ENCODE measurements at regions not wholly inside any gene's neighbourhood (a gene's known extent, or its start where the extent isn't known, plus 50 kb on each side); places are given as distances from the start of the nearest gene placed in this dataset.

DNA sequence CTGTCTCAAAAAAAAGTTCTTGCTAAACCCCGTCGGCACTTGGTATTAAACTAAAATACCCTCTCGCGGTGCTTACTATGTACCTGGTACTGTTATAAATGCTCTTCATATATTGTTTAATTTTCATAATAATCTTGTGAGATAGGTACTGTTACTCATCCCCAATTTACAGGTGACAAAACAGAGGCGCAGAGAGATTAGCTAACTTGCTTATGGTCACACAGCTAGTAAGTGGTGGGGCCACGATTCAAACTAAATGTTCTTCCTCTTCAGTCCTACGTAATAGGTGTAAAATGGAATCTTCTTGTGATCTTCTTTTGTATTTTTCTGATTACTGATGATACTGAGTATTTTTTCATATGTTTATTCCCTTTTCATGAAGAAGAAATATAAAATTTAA, 51.3 kb downstream of the TET3 start:
- no peak for DNase-seq (ENCODE audit: low spot score)
- H3K27ac ChIP-seq, result no peak overlapping the region
- TF ChIP-seq EZH2 (IDR thresholded peaks at IDR 0.05; ENCODE audit: borderline replicate concordance), result no peak
- TF ChIP-seq EZH2phosphoT487 (IDR thresholded peaks at IDR 0.05; ENCODE audit: low read depth, severe bottlenecking, unreplicated experiment), result no peak
- TF ChIP-seq, protein P1, sequence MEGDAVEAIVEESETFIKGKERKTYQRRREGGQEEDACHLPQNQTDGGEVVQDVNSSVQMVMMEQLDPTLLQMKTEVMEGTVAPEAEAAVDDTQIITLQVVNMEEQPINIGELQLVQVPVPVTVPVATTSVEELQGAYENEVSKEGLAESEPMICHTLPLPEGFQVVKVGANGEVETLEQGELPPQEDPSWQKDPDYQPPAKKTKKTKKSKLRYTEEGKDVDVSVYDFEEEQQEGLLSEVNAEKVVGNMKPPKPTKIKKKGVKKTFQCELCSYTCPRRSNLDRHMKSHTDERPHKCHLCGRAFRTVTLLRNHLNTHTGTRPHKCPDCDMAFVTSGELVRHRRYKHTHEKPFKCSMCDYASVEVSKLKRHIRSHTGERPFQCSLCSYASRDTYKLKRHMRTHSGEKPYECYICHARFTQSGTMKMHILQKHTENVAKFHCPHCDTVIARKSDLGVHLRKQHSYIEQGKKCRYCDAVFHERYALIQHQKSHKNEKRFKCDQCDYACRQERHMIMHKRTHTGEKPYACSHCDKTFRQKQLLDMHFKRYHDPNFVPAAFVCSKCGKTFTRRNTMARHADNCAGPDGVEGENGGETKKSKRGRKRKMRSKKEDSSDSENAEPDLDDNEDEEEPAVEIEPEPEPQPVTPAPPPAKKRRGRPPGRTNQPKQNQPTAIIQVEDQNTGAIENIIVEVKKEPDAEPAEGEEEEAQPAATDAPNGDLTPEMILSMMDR (IDR thresholded peaks at IDR 0.05; ENCODE audit: poor library complexity), result no peak
- peaks cover 92% of the 10 kb centered on the region for H3K79me2 ChIP-seq
- H3K36me3 ChIP-seq (replicated peaks; ENCODE audit: insufficient read depth, low read depth), result no peaks in the 10 kb centered on the region
- no peaks in the 10 kb centered on the region for H3K9me3 ChIP-seq (ENCODE audit: low read depth)
- peaks cover 33% of the 10 kb centered on the region for H3K4me1 ChIP-seq (ENCODE audit: insufficient read depth)
- no peak overlapping the region for H2AFZ ChIP-seq
- H3K4me2 ChIP-seq, result no peak overlapping the region
- no peaks in the 10 kb centered on the region for H3K9me2 ChIP-seq (replicated peaks; ENCODE audit: insufficient read depth)
- no peak overlapping the region for H3K4me3 ChIP-seq
- H4K20me1 ChIP-seq (ENCODE audit: insufficient read depth, poor library complexity, severe bottlenecking), result peaks cover 50% of the 10 kb centered on the region
- H3K27me3 ChIP-seq, result no peaks in the 10 kb centered on the region
- WGBS (ENCODE audit: low lambda C conversion rate, missing lambda C conversion rate), result 93% methylated on average over 7 of the region's 7 CpGs

DNA sequence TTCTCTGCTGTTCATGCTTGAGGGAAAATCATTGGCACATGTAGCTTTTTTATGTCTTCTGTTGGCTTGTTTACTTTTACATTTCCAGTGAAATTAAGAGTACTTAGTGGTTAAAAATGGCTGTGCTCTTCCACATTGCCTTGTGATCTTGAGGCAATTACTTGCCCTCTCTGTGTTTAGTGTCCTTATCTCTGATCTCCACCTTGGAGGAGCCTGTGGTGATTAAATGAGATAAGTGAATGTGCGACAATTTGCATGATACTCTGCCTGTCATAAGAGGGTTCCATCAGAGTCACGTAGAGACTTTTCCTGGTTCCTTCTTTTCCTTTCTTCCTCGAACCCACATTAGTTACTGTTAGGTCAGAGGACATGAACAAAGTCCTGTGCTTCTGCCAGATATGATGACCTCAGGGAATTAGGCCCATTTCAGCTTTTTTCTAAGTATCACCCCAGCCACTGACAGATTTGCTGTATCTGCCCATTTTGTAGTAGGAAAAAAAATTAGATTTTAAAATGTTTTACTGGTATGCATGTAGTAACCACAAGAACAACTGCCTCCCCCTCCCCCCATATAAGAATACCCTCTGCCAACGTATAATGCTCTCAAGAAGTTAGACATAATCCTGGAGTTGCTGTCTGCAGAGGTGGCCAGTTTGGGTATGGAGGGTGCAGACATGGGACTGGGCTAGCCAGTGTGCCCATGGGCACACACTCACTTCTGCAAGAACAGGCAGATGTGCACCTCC, 51.9 kb downstream of the TET3 start:
- Histone ChIP-seq H3K27me3 (no peaks in the 10 kb centered on the region), H2AFZ (no peak overlapping the region), H3K36me3 (replicated peaks; ENCODE audit: insufficient read depth, low read depth) (no peaks in the 10 kb centered on the region), H3K9me3 (ENCODE audit: low read depth) (no peaks in the 10 kb centered on the region), H3K79me2 (peaks cover 92% of the 10 kb centered on the region), H3K9me2 (replicated peaks; ENCODE audit: insufficient read depth) (no peaks in the 10 kb centered on the region), H4K20me1 (ENCODE audit: insufficient read depth, poor library complexity, severe bottlenecking) (peaks cover 46% of the 10 kb centered on the region), H3K4me3 (no peak overlapping the region), H3K27ac (no peak overlapping the region), H3K4me2 (peak overlapping the region; percentile 24), H3K4me1 (ENCODE audit: insufficient read depth) (peaks cover 33% of the 10 kb centered on the region)
- TF ChIP-seq EZH2 (IDR thresholded peaks at IDR 0.05; ENCODE audit: borderline replicate concordance) (no peak), EZH2phosphoT487 (IDR thresholded peaks at IDR 0.05; ENCODE audit: low read depth, severe bottlenecking, unreplicated experiment) (no peak)
- no peak for DNase-seq (ENCODE audit: low spot score)
- WGBS (ENCODE audit: low lambda C conversion rate, missing lambda C conversion rate), result 69% methylated on average over 4 of the region's 4 CpGs

DNA sequence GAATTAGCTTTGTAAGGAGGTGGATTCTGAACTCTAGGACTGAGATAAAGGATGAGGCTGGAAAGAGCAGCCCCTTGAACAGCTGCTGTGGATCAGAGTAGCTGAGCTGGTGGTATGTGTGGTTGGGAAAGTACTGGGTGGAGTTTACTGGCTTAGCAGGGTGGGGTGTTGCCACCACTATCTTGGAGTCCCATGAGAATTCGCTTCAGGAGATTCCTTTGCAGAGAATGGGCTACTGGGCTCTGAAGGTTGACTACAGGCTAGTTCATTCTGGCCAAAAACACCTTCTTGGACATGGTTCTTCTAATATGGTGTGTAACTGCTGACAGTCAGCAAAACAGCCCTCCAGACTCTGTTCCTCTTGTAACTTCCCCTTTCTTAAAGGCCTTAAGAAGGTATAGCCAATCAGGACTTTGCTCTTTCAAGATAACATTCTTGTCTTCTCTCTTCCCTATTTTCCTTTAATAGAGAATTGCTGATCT, 52.7 kb downstream of the TET3 start:
- DNase-seq (ENCODE audit: low spot score), result no peak
- no peaks in the 10 kb centered on the region for H3K36me3 ChIP-seq (replicated peaks; ENCODE audit: insufficient read depth, low read depth)

DNA sequence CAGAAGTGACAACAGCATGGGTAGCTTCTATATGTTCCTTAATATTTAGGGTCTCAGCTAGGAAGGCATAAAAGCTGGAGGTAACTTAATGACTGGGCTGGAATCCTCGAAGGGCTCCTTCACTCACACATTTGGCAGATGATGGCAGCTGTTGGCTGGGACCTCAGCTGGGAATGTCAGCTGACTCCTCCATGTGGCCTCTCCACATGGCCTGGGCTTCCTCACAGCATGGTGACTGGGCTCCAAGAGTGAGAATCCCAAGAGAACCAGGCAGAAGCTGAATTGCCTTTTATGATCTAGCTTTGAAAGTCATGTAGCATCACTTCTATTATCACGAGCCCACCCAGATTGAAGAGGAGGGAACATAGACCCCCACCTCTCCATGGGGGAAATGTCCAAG, 54.9 kb downstream of the TET3 start:
- no peak overlapping the region for H3K27ac ChIP-seq
- no peaks in the 10 kb centered on the region for H3K27me3 ChIP-seq
- peaks cover 34% of the 10 kb centered on the region for H4K20me1 ChIP-seq (ENCODE audit: insufficient read depth, poor library complexity, severe bottlenecking)
- H3K9me2 ChIP-seq (replicated peaks; ENCODE audit: insufficient read depth), result no peaks in the 10 kb centered on the region
- peaks cover 19% of the 10 kb centered on the region for H3K4me1 ChIP-seq (ENCODE audit: insufficient read depth)
- H3K9me3 ChIP-seq (ENCODE audit: low read depth), result no peaks in the 10 kb centered on the region
- H3K4me2 ChIP-seq, result no peak overlapping the region
- no peak for DNase-seq (ENCODE audit: low spot score)
- H3K4me3 ChIP-seq, result no peak overlapping the region
- H3K36me3 ChIP-seq (replicated peaks; ENCODE audit: insufficient read depth, low read depth), result no peaks in the 10 kb centered on the region
- no peak overlapping the region for H2AFZ ChIP-seq
- peaks cover 91% of the 10 kb centered on the region for H3K79me2 ChIP-seq
- 91% methylated on average over 2 of the region's 2 CpGs for WGBS (ENCODE audit: low lambda C conversion rate, missing lambda C conversion rate)
- no peak for TF ChIP-seq EZH2phosphoT487 (IDR thresholded peaks at IDR 0.05; ENCODE audit: low read depth, severe bottlenecking, unreplicated experiment)
- TF ChIP-seq, protein P1 (IDR thresholded peaks at IDR 0.05; ENCODE audit: poor library complexity), result no peak
- TF ChIP-seq EZH2 (IDR thresholded peaks at IDR 0.05; ENCODE audit: borderline replicate concordance), result no peak

More for the DNA sequence above, 52.7 kb downstream of the TET3 start:
- Histone ChIP-seq H3K27ac (no peak overlapping the region), H3K4me1 (ENCODE audit: insufficient read depth) (peaks cover 27% of the 10 kb centered on the region), H3K9me2 (replicated peaks; ENCODE audit: insufficient read depth) (no peaks in the 10 kb centered on the region), H3K4me3 (no peak overlapping the region), H3K9me3 (ENCODE audit: low read depth) (no peaks in the 10 kb centered on the region), H2AFZ (no peak overlapping the region), H3K4me2 (peak overlapping the region; percentile 24), H3K27me3 (no peaks in the 10 kb centered on the region), H4K20me1 (ENCODE audit: insufficient read depth, poor library complexity, severe bottlenecking) (peaks cover 40% of the 10 kb centered on the region), H3K79me2 (peaks cover 95% of the 10 kb centered on the region)
- TF ChIP-seq EZH2phosphoT487 (IDR thresholded peaks at IDR 0.05; ENCODE audit: low read depth, severe bottlenecking, unreplicated experiment) (no peak), EZH2 (IDR thresholded peaks at IDR 0.05; ENCODE audit: borderline replicate concordance) (no peak)
- TF ChIP-seq, protein P1 (IDR thresholded peaks at IDR 0.05; ENCODE audit: poor library complexity), result no peak
- WGBS (ENCODE audit: low lambda C conversion rate, missing lambda C conversion rate), result 69% methylated on average over 1 of the region's 1 CpG

All from hepatocyte (in vitro differentiated cells).